ENCODE measurements at regions not wholly inside any gene's neighbourhood (a gene's known extent, or its start where the extent isn't known, plus 50 kb on each side); places are given as distances from the start of the nearest gene placed in this dataset.
"Not testable (repeated sequence)": the region's sequence is repeated elsewhere in the genome, so short reads cannot be mapped to it uniquely, and the experiment has no call there.

- DNase-seq (ENCODE audit: low read depth in 2 of 2) = no peak
Observed at GRCh38 chr6:71722736-71723135, 163.6 kb upstream of the RIMS1 start.

- no peak for DNase-seq (ENCODE audit: low read depth in 2 of 2)
Observed at GRCh38 chr6:71724456-71725125, 161.8 kb upstream of the RIMS1 start.

- DNase-seq (ENCODE audit: low read depth in 2 of 2) = no peak
Observed at GRCh38 chr6:71725126-71725470, 161.3 kb upstream of the RIMS1 start.

GRCh38 chr6:71726121-71726520 lies 160.2 kb upstream of the RIMS1 start:
- no peak for DNase-seq (ENCODE audit: low read depth in 2 of 2)

GRCh38 chr6:71727632-71728294 lies 158.6 kb upstream of the RIMS1 start:
- no peak for DNase-seq (ENCODE audit: low read depth in 2 of 2)

- no peak for DNase-seq (ENCODE audit: low read depth in 2 of 2)
Observed at GRCh38 chr6:71730284-71730683, 156.1 kb upstream of the RIMS1 start.

GRCh38 chr6:71733970-71734899 lies 152.1 kb upstream of the RIMS1 start:
- peak in 1 of 2 experiments; percentile 4 for DNase-seq (ENCODE audit: low read depth in 2 of 2)

- DNase-seq (ENCODE audit: low read depth in 2 of 2) = no peak
Observed at GRCh38 chr6:71737953-71738352, 148.4 kb upstream of the RIMS1 start.

GRCh38 chr6:71745525-71745924 lies 140.8 kb upstream of the RIMS1 start:
- DNase-seq (ENCODE audit: low read depth in 2 of 2) = no peak

GRCh38 chr6:71766146-71766760 lies 120.1 kb upstream of the RIMS1 start:
- DNase-seq (ENCODE audit: low read depth in 2 of 2) = no peak

GRCh38 chr6:71766796-71767195 lies 119.6 kb upstream of the RIMS1 start:
- DNase-seq (ENCODE audit: low read depth in 2 of 2) = no peak

- no peak for DNase-seq (ENCODE audit: low read depth in 2 of 2)
Observed at GRCh38 chr6:71768356-71768755, 118.0 kb upstream of the RIMS1 start.

GRCh38 chr6:71808865-71809264 lies 77.5 kb upstream of the RIMS1 start:
- no peak for DNase-seq (ENCODE audit: low read depth in 2 of 2)

- no peak for DNase-seq (ENCODE audit: low read depth in 2 of 2)
Observed at GRCh38 chr6:71810880-71811279, 75.5 kb upstream of the RIMS1 start.

GRCh38 chr6:71822625-71823024 lies 63.7 kb upstream of the RIMS1 start:
- no peak for DNase-seq (ENCODE audit: low read depth in 2 of 2)

GRCh38 chr6:71832110-71832764 lies 54.1 kb upstream of the RIMS1 start:
- DNase-seq (ENCODE audit: low read depth in 2 of 2) = not testable (repeated sequence)

Measured in fibroblast of skin of left quadriceps (primary cell).